IMR-90 (cell line): ENCODE measurements at regions not wholly inside any gene's neighbourhood (a gene's known extent, or its start where the extent isn't known, plus 50 kb on each side); places are given as distances from the start of the nearest gene placed in this dataset.

ENCODE experiments used
- ATAC-seq: fragments of 200-7000 bp; cut with Tn5 transposase; 2 replicates; pipeline ENCODE4 v1.9.1; 2020; ENCODE audit warnings: low read depth, mild to moderate bottlenecking, moderate library complexity
- BruUV-seq: library from RNA; stranded (reverse); fragments of 400-500 nt; replicated peaks from 2 replicates; lab custom pipeline; 2021; lab: Mats Ljungman, UMichigan
- CTCF ChIA-PET: fragments of 300-600 bp; formaldehyde crosslinking; extraction: SDS; loops from one replicate; lab custom pipeline; 2021; ENCODE audit warnings: antibody characterized with exemption; lab: Yijun Ruan, JAX
- POLR2A ChIA-PET: fragments of 300-600 bp; sonication (Branson Sonifier 250); formaldehyde crosslinking; loops from one replicate; lab custom pipeline; 2022; ENCODE audit warnings: antibody characterized with exemption; ENCODE audit not compliant: unreplicated experiment; lab: Charles Lee
- DNase-seq: peaks from one replicate; pipeline ENCODE4 v3.0.0; 2013
- H2AFZ ChIP-seq: replicated peaks from 2 replicates; pipeline ENCODE3; 2013; ENCODE audit warnings: low read length, mild to moderate bottlenecking; ENCODE audit not compliant: poor library complexity
- H2AK5ac ChIP-seq: 2 replicates; pipeline ENCODE4 v1.6.1; 2013; ENCODE audit warnings: low read depth, low read length, inconsistent platforms
- H2AK9ac ChIP-seq: replicated peaks from 2 replicates; pipeline ENCODE3; 2013; ENCODE audit warnings: mild to moderate bottlenecking, low read depth, low read length, moderate library complexity; ENCODE audit not compliant: poor library complexity
- H2BK120ac ChIP-seq: 2 replicates; pipeline ENCODE4 v1.6.1; 2013; ENCODE audit warnings: low read depth, low read length, inconsistent platforms
- H2BK15ac ChIP-seq: 3 replicates; pipeline ENCODE4 v1.6.1; 2013; ENCODE audit warnings: low read depth, low read length, inconsistent platforms
- H2BK20ac ChIP-seq: 2 replicates; pipeline ENCODE4 v1.6.1; 2013; ENCODE audit warnings: low read depth, mild to moderate bottlenecking, inconsistent platforms, low read length, moderate library complexity
- H2BK5ac ChIP-seq: 2 replicates; pipeline ENCODE4 v1.6.1; 2013; ENCODE audit warnings: mild to moderate bottlenecking, low read depth, low read length, inconsistent platforms; ENCODE audit not compliant: poor library complexity, severe bottlenecking
- H3K14ac ChIP-seq: replicated peaks from 2 replicates; pipeline ENCODE4 v1.6.1; 2013; ENCODE audit warnings: low read depth, low read length, inconsistent platforms
- H3K18ac ChIP-seq: 2 replicates; pipeline ENCODE4 v1.6.1; 2013; ENCODE audit warnings: low read depth, low read length, control low read depth
- H3K23ac ChIP-seq: 2 replicates; pipeline ENCODE4 v1.6.1; 2013; ENCODE audit warnings: low read depth, low read length, inconsistent platforms
- H3K27ac ChIP-seq: 2 replicates; pipeline ENCODE4 v1.5.1; 2013; ENCODE audit warnings: mild to moderate bottlenecking, control low read depth, low read length; ENCODE audit not compliant: insufficient read depth
- H3K27me3 ChIP-seq: 2 replicates; pipeline ENCODE4 v1.6.1; 2013; ENCODE audit warnings: low read length; ENCODE audit not compliant: control insufficient read depth, insufficient read depth
- H3K36me3 ChIP-seq: 2 replicates; pipeline ENCODE4 v1.6.1; 2013; ENCODE audit warnings: low read length, mixed read lengths; ENCODE audit not compliant: control insufficient read depth, insufficient read depth
- H3K4ac ChIP-seq: 2 replicates; pipeline ENCODE4 v1.6.1; 2013; ENCODE audit warnings: low read depth, low read length, inconsistent platforms
- H3K4me1 ChIP-seq: 2 replicates; pipeline ENCODE4 v1.6.1; 2013; ENCODE audit warnings: low read length, mixed read lengths; ENCODE audit not compliant: control insufficient read depth, insufficient read depth
- H3K4me2 ChIP-seq: 2 replicates; pipeline ENCODE4 v1.6.1; 2013; ENCODE audit warnings: low read depth, mild to moderate bottlenecking, control low read depth, low read length, moderate library complexity
- H3K4me3 ChIP-seq: 2 replicates; pipeline ENCODE4 v1.5.1; 2013; ENCODE audit warnings: low read depth, mild to moderate bottlenecking, control low read depth, low read length, moderate library complexity; ENCODE audit not compliant: insufficient read depth
- H3K56ac ChIP-seq: 2 replicates; pipeline ENCODE4 v1.6.1; 2013; ENCODE audit warnings: low read length, inconsistent platforms; ENCODE audit not compliant: insufficient read depth; ENCODE audit errors: extremely low read depth
- H3K79me1 ChIP-seq, 2 experiments: 2 replicates each; pipeline ENCODE4 v1.6.1; 2013; ENCODE audit warnings: low read length in 2 of 2, inconsistent platforms in 1 of 2, low read depth in 1 of 2
- H3K9ac ChIP-seq: 2 replicates; pipeline ENCODE4 v1.6.1; 2013; ENCODE audit warnings: low read depth, low read length, control low read depth
- H3K9me1 ChIP-seq: 2 replicates; pipeline ENCODE4 v1.6.1; 2013; ENCODE audit warnings: low read length, inconsistent platforms; ENCODE audit not compliant: insufficient read depth
- H3K9me3 ChIP-seq: 2 replicates; pipeline ENCODE4 v1.6.1; 2013; ENCODE audit warnings: low read length; ENCODE audit not compliant: control insufficient read depth, insufficient read depth
- H4K20me1 ChIP-seq: 2 replicates; pipeline ENCODE4 v1.6.1; 2013; ENCODE audit warnings: low read length, inconsistent platforms; ENCODE audit not compliant: insufficient read depth
- H4K5ac ChIP-seq: 2 replicates; pipeline ENCODE4 v1.6.1; 2013; ENCODE audit warnings: mild to moderate bottlenecking, low read depth, low read length, control low read depth
- H4K8ac ChIP-seq, 2 experiments: 2 replicates each; pipeline ENCODE4 v1.6.1; 2013; ENCODE audit warnings: low read depth in 2 of 2, low read length in 2 of 2, control low read depth in 1 of 2, inconsistent platforms in 1 of 2
- H4K91ac ChIP-seq: 2 replicates; pipeline ENCODE4 v1.6.1; 2013; ENCODE audit warnings: low read depth, low read length, inconsistent platforms; ENCODE audit not compliant: insufficient read depth
- BHLHE40 ChIP-seq: fragments of 150-350 bp; IDR thresholded peaks from 2 replicates; pipeline ENCODE4 v1.6.1; 2016; ENCODE audit warnings: mild to moderate bottlenecking, low read depth, low read length
- CEBPB ChIP-seq: IDR thresholded peaks from 2 replicates; pipeline ENCODE4 v1.6.1; 2012; ENCODE audit warnings: low read depth, low read length, improper control_type of control experiment
- CHD1 ChIP-seq: IDR thresholded peaks from 2 replicates; pipeline ENCODE4 v1.6.1; 2012; ENCODE audit warnings: low read depth, low read length, improper control_type of control experiment
- CTCF ChIP-seq: conservative IDR thresholded peaks from 2 replicates; pipeline ENCODE4 v1.5.1; 2012; ENCODE audit warnings: mild to moderate bottlenecking, low read depth, low read length, improper control_type of control experiment
- ELK1 ChIP-seq: fragments of 150-350 bp; IDR thresholded peaks from 2 replicates; pipeline ENCODE4 v1.6.1; 2016; ENCODE audit warnings: low read depth, mild to moderate bottlenecking, low read length, moderate library complexity, borderline replicate concordance
- FOS ChIP-seq: fragments of 150-350 bp; IDR thresholded peaks from 2 replicates; pipeline ENCODE4 v1.6.1; 2016; ENCODE audit warnings: low read depth, low read length
- MAFK ChIP-seq: IDR thresholded peaks from 2 replicates; pipeline ENCODE4 v1.6.1; 2012; ENCODE audit warnings: low read depth, low read length, improper control_type of control experiment
- MAZ ChIP-seq: IDR thresholded peaks from 2 replicates; pipeline ENCODE4 v1.6.1; 2012; ENCODE audit warnings: low read depth, mild to moderate bottlenecking, low read length, improper control_type of control experiment, moderate library complexity, borderline replicate concordance
- MXI1 ChIP-seq: IDR thresholded peaks from 2 replicates; pipeline ENCODE4 v1.6.1; 2012; ENCODE audit warnings: low read depth, mild to moderate bottlenecking, low read length, moderate library complexity, borderline replicate concordance
- NFE2L2 ChIP-seq: fragments of 150-350 bp; IDR thresholded peaks from 2 replicates; pipeline ENCODE4 v1.6.1; 2016; ENCODE audit warnings: low read depth, mild to moderate bottlenecking, low read length
- POLR2A ChIP-seq: IDR thresholded peaks from 2 replicates; pipeline ENCODE4 v1.6.1; 2012; ENCODE audit warnings: mild to moderate bottlenecking, low read depth, low read length
- RAD21 ChIP-seq: IDR thresholded peaks from 2 replicates; pipeline ENCODE4 v1.6.1; 2012; ENCODE audit warnings: low read length, improper control_type of control experiment
- RCOR1 ChIP-seq: IDR thresholded peaks from 2 replicates; pipeline ENCODE4 v1.6.1; 2012; ENCODE audit warnings: mild to moderate bottlenecking, low read length, improper control_type of control experiment; ENCODE audit not compliant: insufficient replicate concordance
- RFX5 ChIP-seq: IDR thresholded peaks from 2 replicates; pipeline ENCODE4 v1.8.0; 2012; ENCODE audit warnings: low read depth, mild to moderate bottlenecking, low read length, moderate library complexity
- SMC3 ChIP-seq: fragments of 150-350 bp; IDR thresholded peaks from 2 replicates; pipeline ENCODE4 v1.6.1; 2016; ENCODE audit warnings: low read depth, mild to moderate bottlenecking, antibody characterized with exemption, low read length, moderate library complexity
- WGBS, 2 experiments: methylation state at CpG; one replicate each; pipeline versions ENCODE4 v1.1.5 to v1.1.7; 2013; ENCODE audit warnings: missing lambda C conversion rate in 2 of 2; ENCODE audit not compliant: insufficient read length in 1 of 2; ENCODE audit errors: extremely low coverage in 2 of 2; 5-methylcytosine and 5-hydroxymethylcytosine counted together
- dilution Hi-C: fragments of 300-500 bp; cut with HindIII; formaldehyde crosslinking; loops from one replicate; pipeline ENCODE4 v1.14.3; 2018; ENCODE audit warnings: low sequenced_read_pairs; ENCODE audit not compliant: unreplicated experiment
- in situ Hi-C: fragments of 300-500 bp; cut with MboI; formaldehyde crosslinking; loops from 3 replicates; pipeline ENCODE4 v1.14.3; 2019; ENCODE audit warnings: low sequenced_read_pairs, inconsistent platforms, mixed read lengths
- intact Hi-C: fragments of 100-400 bp; cut with micrococcal nuclease; formaldehyde crosslinking; loops from 2 replicates; pipeline ENCODE4 v1.10.0; 2022
- TF ChIP-seq, protein P1 (sequence below): fragments of 150-350 bp; IDR thresholded peaks from 2 replicates; pipeline ENCODE4 v1.6.1; 2017; ENCODE audit warnings: mild to moderate bottlenecking, antibody characterized with exemption, low read length, low read depth

DNA sequence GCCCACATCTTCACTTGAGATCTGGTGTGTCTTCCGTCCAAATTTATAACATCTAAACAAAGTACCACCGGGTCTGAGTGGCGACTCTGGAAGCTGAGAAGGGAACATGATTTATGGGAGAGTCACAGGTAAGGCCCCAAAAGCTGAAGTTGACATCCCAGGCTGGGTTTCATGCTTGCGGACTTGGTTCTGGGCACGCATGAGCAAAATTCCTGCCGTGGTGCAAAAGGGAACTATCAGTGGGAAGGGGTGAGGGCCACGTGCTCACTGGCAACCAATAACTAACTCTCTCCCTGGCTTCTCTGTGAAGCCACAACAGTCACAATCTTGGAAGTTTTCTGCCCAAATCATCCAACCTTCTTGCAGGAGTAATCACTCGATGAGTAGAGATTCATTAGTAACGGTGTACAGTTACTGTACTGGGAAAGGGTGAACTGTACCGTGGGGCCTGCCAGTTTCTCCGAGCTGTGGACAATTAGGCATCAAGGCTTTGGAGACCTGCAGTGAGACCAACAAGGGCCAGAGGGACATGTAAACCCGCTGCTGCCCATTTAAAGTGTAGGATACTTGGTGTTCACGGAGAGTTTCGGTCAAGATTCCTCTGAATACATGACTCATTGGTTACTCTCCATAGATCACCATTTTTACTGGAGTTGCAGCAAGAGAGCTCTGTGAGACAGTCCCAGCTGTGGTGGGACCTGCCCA is 69.4 kb upstream of the ASB18 start:
- Histone ChIP-seq H2BK120ac (no peak overlapping the region), H3K14ac (no peak overlapping the region), H3K9ac (no peak overlapping the region), H3K4me2 (no peak overlapping the region), H2AK5ac (no peak overlapping the region), H2AFZ (no peak overlapping the region), H3K56ac (no peak overlapping the region), H2AK9ac (no peak overlapping the region), H3K27ac (no peak overlapping the region), H3K9me3 (no peaks in the 10 kb centered on the region), H4K5ac (no peak overlapping the region), H2BK15ac (no peak overlapping the region), H3K27me3 (peaks cover 2% of the 10 kb centered on the region), H2BK20ac (no peak overlapping the region), H3K4ac (no peak overlapping the region), H3K36me3 (no peaks in the 10 kb centered on the region), H3K18ac (no peak overlapping the region), H3K79me1 (no peaks in the 10 kb centered on the region), H2BK5ac (no peak overlapping the region), H4K8ac (no peak overlapping the region), H4K20me1 (no peaks in the 10 kb centered on the region), H3K4me1 (no peaks in the 10 kb centered on the region), H3K23ac (no peak overlapping the region), H3K4me3 (no peak overlapping the region), H3K9me1 (no peaks in the 10 kb centered on the region), H4K91ac (no peak overlapping the region)
- ChIA-PET POLR2A (no interaction called here), CTCF (no interaction called here)
- WGBS, 2 experiments = 82% methylated on average over 3 of the region's 14 CpGs; no CpG with 5 or more reads in 1 of the 2 experiments
- dilution Hi-C loops (no loop called here), in situ Hi-C loops (loop anchor here (25.0 kb wide), 1 partner anchor 1229 kb away; the partner anchor contains the start of gene PRLH), intact Hi-C loops (no loop called here)
- TF ChIP-seq SMC3 = no peak
- TF ChIP-seq MAFK = no peak
- TF ChIP-seq CTCF = no peak
- no peak for TF ChIP-seq BHLHE40
- no peak for TF ChIP-seq ELK1
- no peak for TF ChIP-seq MXI1
- TF ChIP-seq RCOR1 = no peak
- TF ChIP-seq RFX5 = no peak
- no peak for TF ChIP-seq POLR2A
- no peak for TF ChIP-seq MAZ
- no peak for TF ChIP-seq CEBPB
- TF ChIP-seq FOS = no peak
- no peak for TF ChIP-seq CHD1
- TF ChIP-seq NFE2L2 = no peak
- TF ChIP-seq, protein P1, sequence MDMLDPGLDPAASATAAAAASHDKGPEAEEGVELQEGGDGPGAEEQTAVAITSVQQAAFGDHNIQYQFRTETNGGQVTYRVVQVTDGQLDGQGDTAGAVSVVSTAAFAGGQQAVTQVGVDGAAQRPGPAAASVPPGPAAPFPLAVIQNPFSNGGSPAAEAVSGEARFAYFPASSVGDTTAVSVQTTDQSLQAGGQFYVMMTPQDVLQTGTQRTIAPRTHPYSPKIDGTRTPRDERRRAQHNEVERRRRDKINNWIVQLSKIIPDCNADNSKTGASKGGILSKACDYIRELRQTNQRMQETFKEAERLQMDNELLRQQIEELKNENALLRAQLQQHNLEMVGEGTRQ = no peak
- no peak for TF ChIP-seq RAD21
- BruUV-seq = no TSS peak
- no peak for DNase-seq
- ATAC-seq = no peak
